ENCODE measurements at regions not wholly inside any gene's neighbourhood (a gene's known extent, or its start where the extent isn't known, plus 50 kb on each side); places are given as distances from the start of the nearest gene placed in this dataset.

- TF ChIP-seq CTCF (IDR thresholded peaks at IDR 0.05; ENCODE audit: low read length) (no peak), EZH2 (IDR thresholded peaks at IDR 0.05; ENCODE audit: borderline replicate concordance, low read length) (no peak)
Measured at GRCh38 chr2:199603721-199604291, 146.1 kb upstream of the SATB2 start.

All from OCI-LY1 (cell line).